ENCODE measurements at regions not wholly inside any gene's neighbourhood (a gene's known extent, or its start where the extent isn't known, plus 50 kb on each side); places are given as distances from the start of the nearest gene placed in this dataset.

DNA sequence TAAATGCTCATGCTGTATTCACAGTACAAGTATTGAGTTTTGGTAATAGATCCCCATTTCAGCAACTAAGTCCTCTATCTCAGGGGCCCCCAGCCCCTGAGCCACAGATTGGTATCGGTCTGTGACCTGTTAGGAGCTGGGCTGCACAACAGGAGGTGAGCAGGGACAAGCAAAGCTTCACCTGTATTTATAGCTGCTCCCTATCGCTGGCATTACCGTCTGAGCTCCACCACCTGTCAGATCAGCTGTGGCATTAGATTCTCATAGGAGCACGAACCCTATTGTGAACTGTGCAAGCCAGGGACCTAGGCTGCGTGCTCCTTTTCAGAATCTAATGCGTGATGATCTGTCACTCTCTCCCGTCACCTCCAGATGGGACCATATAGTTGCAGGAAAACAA lies 262.8 kb upstream of the UBE2E2 start:
- Histone ChIP-seq H4K91ac (ENCODE audit: insufficient read length, low read depth, low read length) (no peak overlapping the region), H3K4me2 (ENCODE audit: insufficient read depth, insufficient read length, low read length) (no peak overlapping the region), H3K56ac (ENCODE audit: insufficient read length, low read depth, low read length) (no peak overlapping the region), H4K5ac (ENCODE audit: insufficient read length, low read depth, low read length) (no peak overlapping the region), H3K4ac (ENCODE audit: low read depth, low read length) (no peak overlapping the region), H3K23me2 (ENCODE audit: insufficient read length, low read depth, low read length, poor library complexity, severe bottlenecking) (no peaks in the 10 kb centered on the region), H2BK15ac (ENCODE audit: low read depth, low read length) (no peak overlapping the region), H4K20me1 (ENCODE audit: control insufficient read depth, insufficient read depth, insufficient read length) (no peaks in the 10 kb centered on the region), H4K8ac (replicated peaks; ENCODE audit: insufficient read length, low read depth, low read length) (no peak overlapping the region), H3K27me3 (ENCODE audit: insufficient read depth, low read length) (no peaks in the 10 kb centered on the region), H3K9ac (ENCODE audit: extremely low read depth, insufficient read length, low read length) (no peak overlapping the region), H3K4me1 (ENCODE audit: insufficient read depth, low read length) (no peaks in the 10 kb centered on the region), H3T11ph (ENCODE audit: low read length) (no peak overlapping the region), H2BK20ac (ENCODE audit: low read depth, low read length, poor library complexity, severe bottlenecking) (no peak overlapping the region), H3K14ac (ENCODE audit: insufficient read depth, low read length) (no peak overlapping the region), H2BK12ac (ENCODE audit: insufficient read length, low read depth, low read length) (no peak overlapping the region), H2AK5ac (ENCODE audit: insufficient read length, low read length) (no peak overlapping the region), H2BK120ac (ENCODE audit: low read depth, low read length, poor library complexity, severe bottlenecking) (no peak overlapping the region), H2AFZ (ENCODE audit: low read length) (no peak overlapping the region), H3K79me1 (ENCODE audit: insufficient read depth, low read depth, low read length, poor library complexity, severe bottlenecking) (no peaks in the 10 kb centered on the region), H3K9me3 (ENCODE audit: control insufficient read depth, low read depth, low read length) (no peaks in the 10 kb centered on the region), H3K23ac (ENCODE audit: insufficient read length, low read depth, low read length) (no peak overlapping the region), H2BK5ac (ENCODE audit: insufficient read length, low read length) (no peak overlapping the region), H3K27ac (ENCODE audit: insufficient read length, low read depth, low read length) (no peak overlapping the region), H3K18ac (ENCODE audit: insufficient read length, low read depth, low read length) (no peak overlapping the region), H3K79me2 (ENCODE audit: insufficient read depth, low read length) (no peaks in the 10 kb centered on the region)
- TF ChIP-seq, protein P1, sequence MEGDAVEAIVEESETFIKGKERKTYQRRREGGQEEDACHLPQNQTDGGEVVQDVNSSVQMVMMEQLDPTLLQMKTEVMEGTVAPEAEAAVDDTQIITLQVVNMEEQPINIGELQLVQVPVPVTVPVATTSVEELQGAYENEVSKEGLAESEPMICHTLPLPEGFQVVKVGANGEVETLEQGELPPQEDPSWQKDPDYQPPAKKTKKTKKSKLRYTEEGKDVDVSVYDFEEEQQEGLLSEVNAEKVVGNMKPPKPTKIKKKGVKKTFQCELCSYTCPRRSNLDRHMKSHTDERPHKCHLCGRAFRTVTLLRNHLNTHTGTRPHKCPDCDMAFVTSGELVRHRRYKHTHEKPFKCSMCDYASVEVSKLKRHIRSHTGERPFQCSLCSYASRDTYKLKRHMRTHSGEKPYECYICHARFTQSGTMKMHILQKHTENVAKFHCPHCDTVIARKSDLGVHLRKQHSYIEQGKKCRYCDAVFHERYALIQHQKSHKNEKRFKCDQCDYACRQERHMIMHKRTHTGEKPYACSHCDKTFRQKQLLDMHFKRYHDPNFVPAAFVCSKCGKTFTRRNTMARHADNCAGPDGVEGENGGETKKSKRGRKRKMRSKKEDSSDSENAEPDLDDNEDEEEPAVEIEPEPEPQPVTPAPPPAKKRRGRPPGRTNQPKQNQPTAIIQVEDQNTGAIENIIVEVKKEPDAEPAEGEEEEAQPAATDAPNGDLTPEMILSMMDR (conservative IDR thresholded peaks at IDR 0.05) = no peak
- Mint-ChIP-seq H3K9me3 (no peaks in the 10 kb centered on the region; a peak in 1 of 5 replicates), H3K27me3 (ENCODE audit: low read depth) (no peaks in the 10 kb centered on the region), H3K36me3 (ENCODE audit: insufficient read depth in 1 of 3, low read depth in 3 of 3) (no peaks in the 10 kb centered on the region), H3K27ac (no peak overlapping the region), H3K4me1 (no peaks in the 10 kb centered on the region), H3K4me3 (no peak overlapping the region)
- WGBS (ENCODE audit: extremely low coverage, insufficient read length, low lambda C conversion rate) = no CpG with 5 or more reads among the region's 7 CpGs
- DNase-seq = no peak
